Cardiac muscle cell (in vitro differentiated cells and primary cell): ENCODE measurements at regions not wholly inside any gene's neighbourhood (a gene's known extent, or its start where the extent isn't known, plus 50 kb on each side); places are given as distances from the start of the nearest gene placed in this dataset.

Source experiments
- DNase-seq, 2 donors: peaks; one replicate each; pipeline versions ENCODE4 v3.0.0 to v3.0.0-alpha.2; 2010 to 2017; ENCODE audit warnings: low read depth in 1 of 2, low spot score in 1 of 2
- H3K27ac ChIP-seq: fragments of 200-600 bp; sonication (generic); 2 replicates; pipeline ENCODE4 v1.5.1; 2016
- H3K27me3 ChIP-seq: fragments of 200-600 bp; sonication (generic); 2 replicates; pipeline ENCODE4 v1.6.0; 2016; ENCODE audit warnings: control low read depth
- H3K36me3 ChIP-seq: fragments of 200-600 bp; sonication (generic); 2 replicates; pipeline ENCODE4 v1.5.1; 2016; ENCODE audit warnings: control low read depth
- H3K4me1 ChIP-seq: fragments of 200-600 bp; sonication (generic); 2 replicates; pipeline ENCODE4 v1.8.1; 2017; ENCODE audit warnings: low read depth, mild to moderate bottlenecking, mixed run types
- H3K4me3 ChIP-seq: fragments of 200-600 bp; sonication (generic); 2 replicates; pipeline ENCODE4 v1.5.1; 2016; ENCODE audit warnings: mild to moderate bottlenecking
- H3K9me3 ChIP-seq: fragments of 200-600 bp; sonication (generic); 2 replicates; pipeline ENCODE4 v1.5.1; 2017; ENCODE audit warnings: low read depth, mild to moderate bottlenecking, control low read depth
- TF ChIP-seq, protein P1 (sequence below): IDR thresholded peaks from 2 replicates; pipeline ENCODE4 v1.5.1; 2012; ENCODE audit warnings: low read depth, mild to moderate bottlenecking, low read length

DNA sequence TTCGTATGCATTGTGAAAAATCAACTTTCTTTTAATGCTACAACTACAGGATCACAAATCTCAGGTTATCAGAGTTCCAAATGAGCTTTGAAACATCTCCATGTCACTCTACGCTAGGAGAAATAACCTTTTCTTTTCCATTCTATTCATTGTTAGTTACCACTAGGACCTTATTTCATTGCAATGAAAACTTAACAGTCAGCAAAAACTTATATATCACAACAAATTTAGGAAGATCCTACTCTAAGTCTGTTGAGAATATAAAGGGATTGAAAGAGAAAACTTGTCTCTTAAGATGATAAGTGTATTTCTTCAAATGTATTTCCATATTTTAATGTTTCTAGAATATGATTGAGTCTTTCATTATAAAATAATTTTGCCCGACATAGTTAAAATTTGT is 539.1 kb downstream of the TMTC2 start:
- no peaks in the 10 kb centered on the region for H3K36me3 ChIP-seq

DNA sequence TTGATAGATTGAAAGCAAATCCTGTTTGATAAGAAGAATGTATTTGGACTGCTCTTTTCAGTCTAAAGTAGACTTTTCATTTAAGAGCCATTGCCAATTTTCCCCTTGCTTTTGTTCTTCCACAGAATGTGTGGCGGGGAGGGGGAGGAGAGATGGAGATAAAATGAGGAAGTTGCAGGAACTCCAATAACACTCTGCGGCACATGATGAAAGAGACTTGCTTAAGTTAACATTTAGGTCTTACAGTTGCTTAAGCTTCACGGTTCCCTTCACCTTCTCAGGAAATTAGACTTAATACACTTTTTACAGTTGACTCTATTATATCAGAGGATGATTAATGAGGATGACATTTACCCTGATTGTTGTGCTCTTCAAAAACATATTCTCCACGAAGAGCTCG is 537.3 kb downstream of the TMTC2 start:
- H3K27me3 ChIP-seq = no peaks in the 10 kb centered on the region
- H3K4me1 ChIP-seq = no peaks in the 10 kb centered on the region
- H3K4me3 ChIP-seq = no peak overlapping the region
- no peak for DNase-seq
- TF ChIP-seq, protein P1, sequence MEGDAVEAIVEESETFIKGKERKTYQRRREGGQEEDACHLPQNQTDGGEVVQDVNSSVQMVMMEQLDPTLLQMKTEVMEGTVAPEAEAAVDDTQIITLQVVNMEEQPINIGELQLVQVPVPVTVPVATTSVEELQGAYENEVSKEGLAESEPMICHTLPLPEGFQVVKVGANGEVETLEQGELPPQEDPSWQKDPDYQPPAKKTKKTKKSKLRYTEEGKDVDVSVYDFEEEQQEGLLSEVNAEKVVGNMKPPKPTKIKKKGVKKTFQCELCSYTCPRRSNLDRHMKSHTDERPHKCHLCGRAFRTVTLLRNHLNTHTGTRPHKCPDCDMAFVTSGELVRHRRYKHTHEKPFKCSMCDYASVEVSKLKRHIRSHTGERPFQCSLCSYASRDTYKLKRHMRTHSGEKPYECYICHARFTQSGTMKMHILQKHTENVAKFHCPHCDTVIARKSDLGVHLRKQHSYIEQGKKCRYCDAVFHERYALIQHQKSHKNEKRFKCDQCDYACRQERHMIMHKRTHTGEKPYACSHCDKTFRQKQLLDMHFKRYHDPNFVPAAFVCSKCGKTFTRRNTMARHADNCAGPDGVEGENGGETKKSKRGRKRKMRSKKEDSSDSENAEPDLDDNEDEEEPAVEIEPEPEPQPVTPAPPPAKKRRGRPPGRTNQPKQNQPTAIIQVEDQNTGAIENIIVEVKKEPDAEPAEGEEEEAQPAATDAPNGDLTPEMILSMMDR = no peak
- H3K9me3 ChIP-seq = no peaks in the 10 kb centered on the region
- H3K36me3 ChIP-seq = no peaks in the 10 kb centered on the region
- H3K27ac ChIP-seq = no peak overlapping the region

More for the DNA sequence above, 539.1 kb downstream of the TMTC2 start:
- H3K27ac ChIP-seq = no peak overlapping the region
- H3K4me3 ChIP-seq = no peak overlapping the region
- H3K27me3 ChIP-seq = no peaks in the 10 kb centered on the region
- H3K4me1 ChIP-seq = no peaks in the 10 kb centered on the region
- H3K9me3 ChIP-seq = no peaks in the 10 kb centered on the region
- no peak for DNase-seq
- TF ChIP-seq, protein P1 = no peak

DNA sequence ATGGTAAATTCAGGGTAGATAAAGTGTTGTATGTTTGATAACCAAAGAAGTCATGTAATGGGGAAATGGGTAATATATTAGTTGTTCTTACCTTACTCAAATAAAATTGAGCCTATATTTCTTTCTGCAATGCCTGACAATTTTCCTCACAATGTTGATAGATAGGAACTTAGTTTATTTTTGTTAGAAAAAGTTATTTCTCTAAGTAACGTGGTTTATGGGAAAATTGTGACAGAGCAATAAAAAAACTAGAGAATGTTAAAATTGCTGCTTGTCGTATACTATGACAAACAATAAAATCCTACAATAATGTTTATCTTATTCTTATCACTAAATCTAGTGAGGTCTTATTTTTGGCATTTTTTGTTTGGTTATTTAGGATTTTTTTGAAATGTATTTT is 534.1 kb downstream of the TMTC2 start:
- DNase-seq = no peak
- Histone ChIP-seq H3K4me1 (no peaks in the 10 kb centered on the region), H3K27me3 (no peaks in the 10 kb centered on the region), H3K36me3 (no peaks in the 10 kb centered on the region), H3K4me3 (no peak overlapping the region), H3K27ac (no peak overlapping the region), H3K9me3 (no peaks in the 10 kb centered on the region)
- TF ChIP-seq, protein P1 = no peak

DNA sequence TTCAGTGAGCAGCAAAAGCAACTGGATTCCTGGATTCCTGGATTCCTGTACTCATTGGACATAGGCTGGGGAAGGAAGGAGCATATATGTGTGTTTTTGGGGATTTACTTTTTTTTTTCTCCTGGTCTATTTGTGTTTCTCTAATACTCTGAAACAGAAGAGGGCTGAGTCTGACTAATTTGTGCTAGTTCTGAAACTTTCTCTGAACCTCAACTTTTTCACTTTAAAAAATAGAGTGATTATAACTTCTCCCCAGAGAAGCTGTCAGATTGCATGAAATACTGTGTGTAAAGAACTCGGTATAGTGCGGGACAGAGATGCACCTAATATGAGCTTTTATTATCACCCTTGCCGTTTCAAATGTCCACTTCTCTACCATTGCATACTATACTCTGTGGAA is 529.5 kb downstream of the TMTC2 start:
- H3K4me1 ChIP-seq = no peaks in the 10 kb centered on the region
- TF ChIP-seq, protein P1 = no peak
- no peaks in the 10 kb centered on the region for H3K36me3 ChIP-seq
- no peaks in the 10 kb centered on the region for H3K27me3 ChIP-seq
- H3K27ac ChIP-seq = no peak overlapping the region
- no peak for DNase-seq
- H3K9me3 ChIP-seq = no peaks in the 10 kb centered on the region
- H3K4me3 ChIP-seq = no peak overlapping the region

DNA sequence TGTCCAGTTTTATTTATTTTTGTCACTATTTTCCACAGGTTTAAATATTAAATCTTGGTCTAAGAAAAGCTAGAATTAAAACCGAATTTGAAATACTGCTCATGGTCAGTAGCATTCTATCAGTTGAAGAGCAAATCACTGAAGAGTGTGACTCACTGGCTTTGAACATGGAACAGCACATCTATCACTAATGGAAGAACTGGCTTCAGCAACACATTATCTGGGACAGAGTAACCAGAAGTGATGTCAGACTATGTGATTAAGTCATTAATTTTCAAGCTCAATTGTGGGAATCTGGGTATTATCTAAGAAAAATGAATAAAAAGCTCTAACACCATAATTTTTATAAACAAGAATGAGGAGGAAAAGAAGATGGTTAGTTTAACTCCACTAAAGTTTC is 527.5 kb downstream of the TMTC2 start:
- H3K9me3 ChIP-seq = no peaks in the 10 kb centered on the region

More for the DNA sequence above, 527.5 kb downstream of the TMTC2 start:
- Histone ChIP-seq H3K27me3 (no peaks in the 10 kb centered on the region), H3K36me3 (no peaks in the 10 kb centered on the region), H3K27ac (no peak overlapping the region), H3K4me1 (peaks cover 5% of the 10 kb centered on the region), H3K4me3 (no peak overlapping the region)
- TF ChIP-seq, protein P1 = no peak
- no peak for DNase-seq
